ENCODE measurements at regions not wholly inside any gene's neighbourhood (a gene's known extent, or its start where the extent isn't known, plus 50 kb on each side); places are given as distances from the start of the nearest gene placed in this dataset.

- no peak for DNase-seq (ENCODE audit: low read depth)
- no peak for TF ChIP-seq CTCF (conservative IDR thresholded peaks at IDR 0.05; ENCODE audit: low read depth, low read length)
- no peak overlapping the region for H3K4me3 ChIP-seq (ENCODE audit: low read depth, low read length)
Measured at GRCh38 chr4:165794834-165795233, 78.2 kb upstream of the TLL1 start.

GRCh38 chr4:165799384-165799815 lies 73.6 kb upstream of the TLL1 start:
- TF ChIP-seq CTCF (conservative IDR thresholded peaks at IDR 0.05; ENCODE audit: low read depth, low read length): no peak
- no peak for DNase-seq (ENCODE audit: low read depth)
- no peak overlapping the region for H3K4me3 ChIP-seq (ENCODE audit: low read depth, low read length)

- TF ChIP-seq CTCF (conservative IDR thresholded peaks at IDR 0.05; ENCODE audit: low read depth, low read length): no peak
- H3K4me3 ChIP-seq (ENCODE audit: low read depth, low read length): no peak overlapping the region
- DNase-seq (ENCODE audit: low read depth): no peak
Measured at GRCh38 chr4:165802452-165802851, 70.6 kb upstream of the TLL1 start.

GRCh38 chr4:165803005-165803404 lies 70.0 kb upstream of the TLL1 start:
- DNase-seq (ENCODE audit: low read depth): no peak
- TF ChIP-seq CTCF (conservative IDR thresholded peaks at IDR 0.05; ENCODE audit: low read depth, low read length): no peak

GRCh38 chr4:165805406-165805805 lies 67.6 kb upstream of the TLL1 start:
- DNase-seq (ENCODE audit: low read depth): no peak
- TF ChIP-seq CTCF (conservative IDR thresholded peaks at IDR 0.05; ENCODE audit: low read depth, low read length): no peak

More at GRCh38 chr4:165803005-165803404, 70.0 kb upstream of the TLL1 start:
- H3K4me3 ChIP-seq (ENCODE audit: low read depth, low read length): no peak overlapping the region

GRCh38 chr4:165806613-165807012 lies 66.4 kb upstream of the TLL1 start:
- no peak for TF ChIP-seq CTCF (conservative IDR thresholded peaks at IDR 0.05; ENCODE audit: low read depth, low read length)
- no peak overlapping the region for H3K4me3 ChIP-seq (ENCODE audit: low read depth, low read length)
- DNase-seq (ENCODE audit: low read depth): no peak

More at GRCh38 chr4:165805406-165805805, 67.6 kb upstream of the TLL1 start:
- H3K4me3 ChIP-seq (ENCODE audit: low read depth, low read length): no peak overlapping the region

GRCh38 chr4:165810726-165811125 lies 62.3 kb upstream of the TLL1 start:
- no peak overlapping the region for H3K4me3 ChIP-seq (ENCODE audit: low read depth, low read length)
- no peak for TF ChIP-seq CTCF (conservative IDR thresholded peaks at IDR 0.05; ENCODE audit: low read depth, low read length)
- no peak for DNase-seq (ENCODE audit: low read depth)
